ENCODE measurements at regions not wholly inside any gene's neighbourhood (a gene's known extent, or its start where the extent isn't known, plus 50 kb on each side); places are given as distances from the start of the nearest gene placed in this dataset.
A peak's percentile ranks its signal among the peaks of the same experiment; 100 is the strongest.

DNA sequence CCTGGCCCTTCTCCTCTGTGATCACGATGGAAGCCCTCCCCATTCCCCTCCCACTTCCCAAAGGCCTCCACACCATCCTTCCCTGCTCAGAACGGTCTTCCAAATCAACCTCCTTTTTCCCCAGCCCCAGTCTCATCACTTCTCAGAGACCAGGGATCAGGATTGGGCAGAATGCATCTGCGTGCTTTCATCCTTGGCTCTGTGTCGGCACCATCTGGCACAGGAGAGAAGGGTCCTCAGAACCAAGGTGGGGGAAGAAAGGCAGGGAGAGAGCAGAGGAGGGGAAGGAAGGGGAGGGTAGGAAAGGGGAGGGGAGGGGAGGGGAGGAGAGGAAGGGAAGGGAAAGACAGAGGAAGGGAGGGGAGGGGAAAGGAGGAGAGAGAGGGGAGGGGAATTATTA, 52.4 kb upstream of the FICD start:
- Mint-ChIP-seq H3K27me3 (ENCODE audit: low read depth) (peaks cover 48% of the 10 kb centered on the region), H3K4me3 (ENCODE audit: unreplicated experiment) (no peak overlapping the region), H3K27ac (ENCODE audit: unreplicated experiment) (no peak overlapping the region), H3K9me3 (ENCODE audit: low read depth) (no peaks in the 10 kb centered on the region), H3K36me3 (ENCODE audit: low read depth) (no peaks in the 10 kb centered on the region), H3K4me1 (ENCODE audit: low read depth) (no peaks in the 10 kb centered on the region)
- TF ChIP-seq, protein P1, sequence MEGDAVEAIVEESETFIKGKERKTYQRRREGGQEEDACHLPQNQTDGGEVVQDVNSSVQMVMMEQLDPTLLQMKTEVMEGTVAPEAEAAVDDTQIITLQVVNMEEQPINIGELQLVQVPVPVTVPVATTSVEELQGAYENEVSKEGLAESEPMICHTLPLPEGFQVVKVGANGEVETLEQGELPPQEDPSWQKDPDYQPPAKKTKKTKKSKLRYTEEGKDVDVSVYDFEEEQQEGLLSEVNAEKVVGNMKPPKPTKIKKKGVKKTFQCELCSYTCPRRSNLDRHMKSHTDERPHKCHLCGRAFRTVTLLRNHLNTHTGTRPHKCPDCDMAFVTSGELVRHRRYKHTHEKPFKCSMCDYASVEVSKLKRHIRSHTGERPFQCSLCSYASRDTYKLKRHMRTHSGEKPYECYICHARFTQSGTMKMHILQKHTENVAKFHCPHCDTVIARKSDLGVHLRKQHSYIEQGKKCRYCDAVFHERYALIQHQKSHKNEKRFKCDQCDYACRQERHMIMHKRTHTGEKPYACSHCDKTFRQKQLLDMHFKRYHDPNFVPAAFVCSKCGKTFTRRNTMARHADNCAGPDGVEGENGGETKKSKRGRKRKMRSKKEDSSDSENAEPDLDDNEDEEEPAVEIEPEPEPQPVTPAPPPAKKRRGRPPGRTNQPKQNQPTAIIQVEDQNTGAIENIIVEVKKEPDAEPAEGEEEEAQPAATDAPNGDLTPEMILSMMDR (IDR thresholded peaks at IDR 0.05), result no peak
- no peak for DNase-seq (ENCODE audit: low spot score)

DNA sequence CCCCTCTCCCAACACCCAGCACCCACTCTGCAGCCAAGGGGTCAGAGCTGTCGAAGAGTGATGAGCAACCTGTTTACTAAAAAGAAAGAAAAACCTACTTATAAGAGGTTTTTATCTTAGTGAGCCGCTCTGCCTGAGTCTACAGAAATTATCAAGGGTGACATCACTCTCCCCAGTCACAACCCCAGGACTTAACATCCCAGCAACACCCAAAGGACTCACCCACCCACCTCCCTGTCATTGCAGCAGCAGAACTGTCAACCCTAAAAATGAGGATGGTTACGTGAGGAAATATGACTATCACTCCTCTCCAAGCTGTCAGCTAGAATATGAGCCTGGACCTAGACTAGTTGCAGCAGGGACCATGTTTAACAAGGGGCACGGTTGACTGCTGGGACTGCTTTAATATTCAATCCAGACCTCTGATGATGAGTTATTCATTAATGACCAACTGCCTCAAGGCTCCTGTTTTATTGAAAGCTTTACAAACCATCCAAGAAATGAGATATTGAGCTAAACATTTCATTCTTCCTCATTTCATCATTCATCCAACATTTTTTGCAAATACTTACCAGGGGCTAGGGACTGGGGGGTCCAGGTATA, 53.9 kb upstream of the FICD start:
- no peaks in the 10 kb centered on the region for H3K36me3 Mint-ChIP-seq (ENCODE audit: low read depth)
- TF ChIP-seq, protein P1 (IDR thresholded peaks at IDR 0.05), result no peak
- DNase-seq (ENCODE audit: low spot score), result no peak
- no peak overlapping the region for H3K27ac Mint-ChIP-seq (ENCODE audit: unreplicated experiment)
- no peak overlapping the region for H3K4me3 Mint-ChIP-seq (ENCODE audit: unreplicated experiment)
- peaks cover 43% of the 10 kb centered on the region for H3K27me3 Mint-ChIP-seq (ENCODE audit: low read depth)
- peaks cover 5% of the 10 kb centered on the region for H3K4me1 Mint-ChIP-seq (ENCODE audit: low read depth)
- no peaks in the 10 kb centered on the region for H3K9me3 Mint-ChIP-seq (ENCODE audit: low read depth)

- peaks cover 40% of the 10 kb centered on the region for H3K27me3 Mint-ChIP-seq (ENCODE audit: low read depth)
- peaks cover 5% of the 10 kb centered on the region for H3K4me1 Mint-ChIP-seq (ENCODE audit: low read depth)
Measured at GRCh38 chr12:108459149-108459548, 55.9 kb upstream of the FICD start.

DNA sequence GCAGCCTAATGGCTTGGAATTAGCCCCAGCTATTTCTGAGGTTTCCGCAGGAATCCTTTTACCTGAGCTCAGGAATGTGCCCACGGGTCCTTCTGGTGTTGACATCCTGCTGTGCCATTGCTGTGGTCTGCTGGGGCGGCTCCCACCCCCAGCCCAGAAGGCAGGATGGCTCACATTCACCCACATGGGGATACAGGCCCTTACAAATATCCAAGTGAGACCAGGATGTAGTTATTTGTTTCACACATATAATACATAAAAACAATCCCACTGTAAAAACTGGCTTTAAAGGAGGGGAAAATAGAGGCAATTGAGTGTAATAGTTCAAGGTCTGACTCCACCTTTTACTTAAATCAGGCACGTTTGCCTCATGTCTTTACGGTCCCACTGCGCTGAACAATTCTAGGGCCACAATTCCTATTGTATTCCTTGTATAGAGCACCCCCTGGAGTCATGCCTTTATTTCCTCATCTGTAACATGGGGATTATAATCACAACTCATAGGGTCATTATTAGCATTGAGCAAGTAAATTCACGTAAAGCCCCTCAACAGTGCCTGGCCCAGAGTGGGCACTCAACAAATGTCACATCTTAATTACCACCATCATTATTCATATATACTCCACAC, 57.2 kb upstream of the FICD start:
- peaks cover 5% of the 10 kb centered on the region for H3K4me1 Mint-ChIP-seq (ENCODE audit: low read depth)

More at GRCh38 chr12:108459149-108459548, 55.9 kb upstream of the FICD start:
- Mint-ChIP-seq H3K4me3 (ENCODE audit: unreplicated experiment) (no peak overlapping the region), H3K27ac (ENCODE audit: unreplicated experiment) (no peak overlapping the region), H3K36me3 (ENCODE audit: low read depth) (no peaks in the 10 kb centered on the region), H3K9me3 (ENCODE audit: low read depth) (no peaks in the 10 kb centered on the region)
- TF ChIP-seq, protein P1 (IDR thresholded peaks at IDR 0.05), result no peak
- no peak for DNase-seq (ENCODE audit: low spot score)

GRCh38 chr12:108457006-108457733, 57.9 kb upstream of the FICD start:
- Mint-ChIP-seq H3K4me1 (ENCODE audit: low read depth) (peaks cover 5% of the 10 kb centered on the region), H3K9me3 (ENCODE audit: low read depth) (no peaks in the 10 kb centered on the region), H3K36me3 (ENCODE audit: low read depth) (no peaks in the 10 kb centered on the region), H3K27me3 (ENCODE audit: low read depth) (peaks cover 32% of the 10 kb centered on the region), H3K4me3 (ENCODE audit: unreplicated experiment) (no peak overlapping the region), H3K27ac (ENCODE audit: unreplicated experiment) (no peak overlapping the region)
- TF ChIP-seq, protein P1 (IDR thresholded peaks at IDR 0.05), result peak; percentile 84
- DNase-seq (ENCODE audit: low spot score), result no peak

More for the DNA sequence above, 57.2 kb upstream of the FICD start:
- TF ChIP-seq, protein P1 (IDR thresholded peaks at IDR 0.05), result no peak
- no peak for DNase-seq (ENCODE audit: low spot score)
- Mint-ChIP-seq H3K27me3 (ENCODE audit: low read depth) (peaks cover 33% of the 10 kb centered on the region), H3K27ac (ENCODE audit: unreplicated experiment) (no peak overlapping the region), H3K36me3 (ENCODE audit: low read depth) (no peaks in the 10 kb centered on the region), H3K9me3 (ENCODE audit: low read depth) (no peaks in the 10 kb centered on the region), H3K4me3 (ENCODE audit: unreplicated experiment) (no peak overlapping the region)

All from chondrocyte (in vitro differentiated cells).